ENCODE measurements at regions not wholly inside any gene's neighbourhood (a gene's known extent, or its start where the extent isn't known, plus 50 kb on each side); places are given as distances from the start of the nearest gene placed in this dataset.

- no peak overlapping the region for H3K4me3 ChIP-seq (ENCODE audit: low read depth, low read length)
- TF ChIP-seq CTCF (IDR thresholded peaks at IDR 0.05; ENCODE audit: low read depth, low read length) = no peak
These were observed 128.0 kb upstream of the TACR1 start for GRCh38 chr2:75327334-75327733.

- H3K4me3 ChIP-seq (ENCODE audit: low read depth, low read length) = no peak overlapping the region
- TF ChIP-seq CTCF (IDR thresholded peaks at IDR 0.05; ENCODE audit: low read depth, low read length) = no peak
These were observed 127.3 kb upstream of the TACR1 start for GRCh38 chr2:75326645-75327044.

- TF ChIP-seq CTCF (IDR thresholded peaks at IDR 0.05; ENCODE audit: low read depth, low read length) = no peak
- H3K4me3 ChIP-seq (ENCODE audit: low read depth, low read length) = no peak overlapping the region
These were observed 126.3 kb upstream of the TACR1 start for GRCh38 chr2:75325594-75325993.

- H3K4me3 ChIP-seq (ENCODE audit: low read depth, low read length) = no peak overlapping the region
- no peak for TF ChIP-seq CTCF (IDR thresholded peaks at IDR 0.05; ENCODE audit: low read depth, low read length)
These were observed 125.6 kb upstream of the TACR1 start for GRCh38 chr2:75324861-75325284.

GRCh38 chr2:75324141-75324540, 124.8 kb upstream of the TACR1 start:
- H3K4me3 ChIP-seq (ENCODE audit: low read depth, low read length) = no peak overlapping the region
- TF ChIP-seq CTCF (IDR thresholded peaks at IDR 0.05; ENCODE audit: low read depth, low read length) = no peak

- no peak for TF ChIP-seq CTCF (IDR thresholded peaks at IDR 0.05; ENCODE audit: low read depth, low read length)
- no peak overlapping the region for H3K4me3 ChIP-seq (ENCODE audit: low read depth, low read length)
These were observed 122.2 kb upstream of the TACR1 start for GRCh38 chr2:75321599-75321922.

GRCh38 chr2:75320898-75321598, 121.7 kb upstream of the TACR1 start:
- no peak for TF ChIP-seq CTCF (IDR thresholded peaks at IDR 0.05; ENCODE audit: low read depth, low read length)
- H3K4me3 ChIP-seq (ENCODE audit: low read depth, low read length) = no peak overlapping the region

Measured in WI38 (cell line).